AG09309 (cell line): ENCODE measurements at regions not wholly inside any gene's neighbourhood (a gene's known extent, or its start where the extent isn't known, plus 50 kb on each side); places are given as distances from the start of the nearest gene placed in this dataset.

ENCODE experiments used
- DNase-seq: peaks from one replicate; pipeline ENCODE4 v3.0.0-alpha.2; 2010; ENCODE audit warnings: low read depth
- H3K4me3 ChIP-seq: 2 replicates; pipeline ENCODE4 v1.5.1; 2011; ENCODE audit warnings: mild to moderate bottlenecking, low read depth, low read length, moderate library complexity; ENCODE audit not compliant: control insufficient read depth
- TF ChIP-seq, protein P1 (sequence below): IDR thresholded peaks from 2 replicates; pipeline ENCODE4 v1.5.1; 2011; ENCODE audit warnings: mild to moderate bottlenecking, low read depth, low read length, inconsistent platforms; ENCODE audit not compliant: insufficient read depth, control insufficient read depth; ENCODE audit errors: missing control alignments

DNA sequence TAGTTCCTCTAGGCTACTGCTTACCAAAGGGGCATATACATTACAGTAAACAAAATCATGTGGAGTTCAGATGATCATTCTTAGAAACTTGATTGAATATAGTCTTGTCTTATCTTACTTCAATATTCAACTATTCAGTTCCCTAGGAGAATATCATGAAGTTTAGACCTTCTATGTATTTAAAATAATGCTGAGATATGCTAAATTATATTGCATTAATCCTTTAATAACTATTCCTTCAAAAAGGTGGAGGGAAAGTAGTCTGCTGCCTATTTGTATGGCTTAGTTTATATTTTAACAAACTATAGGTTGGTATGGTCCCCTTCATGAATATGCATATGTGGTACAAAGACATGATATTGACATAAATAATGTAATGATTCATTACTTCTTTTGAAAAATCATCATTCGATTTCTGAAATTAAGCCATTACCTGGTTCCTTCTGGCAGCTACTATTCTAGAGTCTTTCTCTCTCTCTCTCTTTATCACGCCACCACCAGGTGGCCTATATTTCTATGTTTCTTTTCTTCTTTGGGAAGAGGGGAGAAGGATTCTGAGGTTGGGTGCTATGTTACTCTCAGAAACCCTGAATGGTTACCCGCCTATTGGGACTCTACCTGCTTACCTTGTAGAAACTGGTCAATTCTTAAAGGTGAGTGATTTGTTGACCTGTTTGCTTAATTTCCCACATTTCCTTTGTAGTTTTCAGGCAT lies 855.8 kb downstream of the HACE1 start:
- no peak overlapping the region for H3K4me3 ChIP-seq
- TF ChIP-seq, protein P1, sequence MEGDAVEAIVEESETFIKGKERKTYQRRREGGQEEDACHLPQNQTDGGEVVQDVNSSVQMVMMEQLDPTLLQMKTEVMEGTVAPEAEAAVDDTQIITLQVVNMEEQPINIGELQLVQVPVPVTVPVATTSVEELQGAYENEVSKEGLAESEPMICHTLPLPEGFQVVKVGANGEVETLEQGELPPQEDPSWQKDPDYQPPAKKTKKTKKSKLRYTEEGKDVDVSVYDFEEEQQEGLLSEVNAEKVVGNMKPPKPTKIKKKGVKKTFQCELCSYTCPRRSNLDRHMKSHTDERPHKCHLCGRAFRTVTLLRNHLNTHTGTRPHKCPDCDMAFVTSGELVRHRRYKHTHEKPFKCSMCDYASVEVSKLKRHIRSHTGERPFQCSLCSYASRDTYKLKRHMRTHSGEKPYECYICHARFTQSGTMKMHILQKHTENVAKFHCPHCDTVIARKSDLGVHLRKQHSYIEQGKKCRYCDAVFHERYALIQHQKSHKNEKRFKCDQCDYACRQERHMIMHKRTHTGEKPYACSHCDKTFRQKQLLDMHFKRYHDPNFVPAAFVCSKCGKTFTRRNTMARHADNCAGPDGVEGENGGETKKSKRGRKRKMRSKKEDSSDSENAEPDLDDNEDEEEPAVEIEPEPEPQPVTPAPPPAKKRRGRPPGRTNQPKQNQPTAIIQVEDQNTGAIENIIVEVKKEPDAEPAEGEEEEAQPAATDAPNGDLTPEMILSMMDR, result no peak
- DNase-seq, result no peak

DNA sequence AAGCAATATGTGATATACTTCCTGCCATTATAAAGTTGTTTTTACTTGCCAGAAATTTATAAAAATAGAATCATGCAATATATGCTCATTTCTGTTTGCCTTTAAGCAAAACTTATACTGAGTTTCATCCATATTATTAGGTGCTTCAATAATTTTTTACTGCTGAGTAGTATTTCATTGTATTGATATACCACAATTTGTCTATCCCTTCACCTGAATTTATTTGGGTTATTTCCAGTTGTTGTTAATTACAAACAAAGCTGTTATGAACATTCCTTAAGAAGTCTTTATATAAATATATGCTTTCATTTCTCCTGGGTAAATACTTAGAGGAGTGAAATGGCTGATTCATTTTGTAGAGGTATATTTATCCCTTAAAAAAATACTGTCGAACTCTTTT lies 864.1 kb downstream of the HACE1 start:
- TF ChIP-seq, protein P1, result no peak
- no peak overlapping the region for H3K4me3 ChIP-seq
- DNase-seq, result no peak

DNA sequence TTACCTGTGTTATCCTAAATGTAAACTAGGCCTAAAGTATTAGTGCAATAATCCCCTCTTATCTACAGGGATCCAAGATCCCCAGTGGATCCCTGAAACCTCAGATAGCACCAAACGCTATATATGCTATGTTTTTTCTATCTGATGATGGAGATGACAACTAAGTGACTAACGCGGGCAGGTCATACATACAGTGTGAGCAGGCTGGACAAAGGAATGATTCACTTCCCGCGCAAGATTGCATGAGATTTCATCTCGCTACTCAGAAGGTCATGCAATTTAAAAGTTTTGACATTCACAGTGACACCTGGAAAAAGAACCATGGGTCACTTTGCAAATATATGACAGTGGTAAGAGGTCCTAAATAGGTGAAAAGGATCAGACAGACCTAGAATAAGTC lies 875.9 kb downstream of the HACE1 start:
- no peak for DNase-seq
- H3K4me3 ChIP-seq, result no peak overlapping the region
- TF ChIP-seq, protein P1, result no peak

DNA sequence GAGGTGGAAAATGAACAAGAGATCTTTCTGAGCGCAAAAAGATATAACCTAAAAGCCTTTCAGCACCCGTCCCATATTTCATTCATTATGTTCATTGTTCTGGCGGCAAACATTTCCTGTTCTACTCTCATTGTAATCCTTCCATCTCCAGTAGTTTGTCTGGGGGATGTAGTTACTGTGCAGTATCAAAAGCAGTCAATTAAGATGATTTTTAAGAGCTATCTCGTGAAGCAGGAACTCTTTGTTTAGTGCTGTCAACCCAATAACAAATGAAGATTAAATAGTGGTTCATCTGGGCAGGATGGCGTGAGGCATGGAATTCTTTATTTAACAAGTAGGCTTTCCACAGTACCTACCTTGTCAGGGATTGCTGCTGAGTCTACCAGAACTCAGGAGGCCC lies 876.7 kb downstream of the HACE1 start:
- H3K4me3 ChIP-seq, result no peak overlapping the region
- TF ChIP-seq, protein P1, result no peak

DNA sequence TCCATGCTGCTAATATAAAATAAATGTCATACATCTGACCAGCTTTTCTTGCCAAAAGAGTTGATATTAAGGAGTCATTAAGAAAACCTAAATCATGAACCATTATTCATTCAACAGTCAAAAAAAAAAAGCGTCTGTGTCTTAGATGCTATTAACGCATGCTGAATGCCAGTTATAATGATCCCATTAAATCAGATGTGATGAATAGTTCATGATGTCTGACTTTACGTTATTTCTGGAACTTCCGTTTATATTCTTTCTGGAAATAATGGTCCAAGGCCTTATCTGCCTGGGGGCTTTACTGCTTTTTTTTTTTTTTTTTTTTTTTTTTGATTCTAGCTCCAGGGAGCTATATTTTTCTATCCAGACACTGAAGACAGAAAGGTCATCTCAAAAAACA lies 877.1 kb downstream of the HACE1 start:
- no peak for DNase-seq
- TF ChIP-seq, protein P1, result no peak
- no peak overlapping the region for H3K4me3 ChIP-seq

More for the DNA sequence above, 876.7 kb downstream of the HACE1 start:
- no peak for DNase-seq

DNA sequence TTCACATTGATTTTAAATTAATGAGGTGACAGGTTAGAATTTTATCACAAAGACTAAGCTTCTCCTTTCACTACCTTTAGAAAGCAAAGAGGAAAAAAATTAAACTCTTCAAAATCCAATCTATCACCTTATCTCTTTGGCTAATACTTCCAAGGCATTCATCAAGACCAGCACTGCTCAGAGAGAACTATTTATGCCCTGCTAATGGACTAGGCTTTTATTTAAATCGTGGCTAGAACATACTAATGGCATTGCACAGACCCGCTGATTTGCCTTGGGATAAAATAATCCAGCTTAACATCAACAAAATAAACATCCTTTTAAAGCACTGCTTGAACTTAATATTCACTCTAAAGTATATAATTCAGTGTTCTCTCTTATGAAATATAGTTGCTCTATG lies 880.4 kb downstream of the HACE1 start:
- TF ChIP-seq, protein P1, result no peak
- no peak overlapping the region for H3K4me3 ChIP-seq

GRCh38 chr6:103937389-103937788 lies 922.3 kb downstream of the HACE1 start:
- H3K4me3 ChIP-seq, result no peak overlapping the region
- no peak for DNase-seq
- TF ChIP-seq, protein P1, result no peak

More for the DNA sequence above, 880.4 kb downstream of the HACE1 start:
- no peak for DNase-seq
